ENCODE measurements at regions not wholly inside any gene's neighbourhood (a gene's known extent, or its start where the extent isn't known, plus 50 kb on each side); places are given as distances from the start of the nearest gene placed in this dataset.
"Not testable (repeated sequence)": the region's sequence is repeated elsewhere in the genome, so short reads cannot be mapped to it uniquely, and the experiment has no call there.

DNA sequence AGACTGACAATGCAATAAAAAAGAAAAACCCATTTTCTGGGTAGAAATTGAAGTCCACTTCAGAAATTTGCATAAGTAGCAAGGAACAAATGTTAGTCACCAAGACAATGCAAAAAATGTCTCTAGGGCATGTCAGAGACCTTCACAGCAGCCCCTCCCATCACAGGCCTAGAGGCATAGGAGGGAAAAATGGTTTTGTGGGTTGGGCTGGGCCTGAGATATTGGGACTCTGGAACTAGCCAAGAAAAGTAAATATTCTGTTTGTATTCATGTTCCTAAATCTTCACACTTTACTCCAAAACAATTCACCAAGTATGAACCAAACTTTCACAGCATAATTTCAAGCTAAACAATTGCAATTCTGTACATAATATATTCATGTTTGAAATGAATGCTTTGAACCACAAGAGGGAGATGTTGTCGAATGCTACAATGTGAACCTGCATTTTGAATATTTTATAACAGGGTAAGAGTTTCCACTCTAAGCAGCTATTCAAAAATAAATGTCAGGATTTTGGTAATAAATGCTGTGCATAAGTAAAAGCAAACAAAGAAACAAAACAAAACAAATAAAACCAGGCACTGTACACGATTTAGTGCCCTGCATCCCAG lies 429.2 kb downstream of the OTOL1 start:
- no peak for DNase-seq

DNA sequence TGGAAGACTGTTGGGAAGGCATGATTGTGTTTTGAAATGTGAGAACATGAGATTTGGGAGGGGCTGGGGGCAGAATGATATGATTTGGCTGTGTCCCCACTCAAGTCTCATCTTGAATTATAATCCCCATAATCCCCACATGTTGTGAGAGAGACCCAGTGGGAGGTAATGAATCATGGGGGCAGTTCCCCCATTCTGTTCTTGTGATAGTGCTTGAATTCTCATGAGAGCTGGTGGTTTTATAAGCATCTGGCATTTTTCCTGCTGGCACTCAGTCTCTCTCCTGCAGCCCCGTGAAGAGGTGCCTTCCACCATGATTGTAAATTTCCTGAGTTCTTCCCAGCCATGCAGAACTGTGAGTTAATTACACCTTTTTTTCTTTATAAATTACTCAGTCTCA lies 430.5 kb downstream of the OTOL1 start:
- DNase-seq, result no peak

GRCh38 chr3:161939918-161940620 lies 443.5 kb downstream of the OTOL1 start:
- DNase-seq, result no peak

- DNase-seq, result no peak
These were observed 444.0 kb downstream of the OTOL1 start for GRCh38 chr3:161940621-161940965.

DNA sequence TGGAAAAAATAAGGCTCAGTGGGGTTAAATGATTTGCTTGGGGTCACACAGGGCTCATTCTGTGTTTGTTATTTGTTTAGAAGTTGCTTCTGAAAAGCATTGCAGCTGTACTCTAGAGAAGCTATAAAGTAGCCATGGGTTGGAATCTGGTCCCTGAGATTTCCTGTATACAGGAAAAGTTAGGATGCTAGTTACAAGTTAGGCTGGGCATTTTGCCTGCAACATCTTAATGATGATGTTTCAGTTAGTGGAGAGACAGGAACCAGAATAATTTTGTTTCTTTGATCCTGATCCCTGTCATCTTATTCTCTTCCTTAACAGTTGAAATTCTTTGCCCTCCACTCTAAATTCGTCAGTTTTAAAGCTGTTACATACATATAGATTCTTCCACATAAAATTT lies 445.3 kb downstream of the OTOL1 start:
- no peak for DNase-seq

- DNase-seq, result not testable (repeated sequence)
These were observed 447.3 kb downstream of the OTOL1 start for GRCh38 chr3:161943801-161944345.

- DNase-seq, result no peak
These were observed 449.9 kb downstream of the OTOL1 start for GRCh38 chr3:161946443-161946960.

DNA sequence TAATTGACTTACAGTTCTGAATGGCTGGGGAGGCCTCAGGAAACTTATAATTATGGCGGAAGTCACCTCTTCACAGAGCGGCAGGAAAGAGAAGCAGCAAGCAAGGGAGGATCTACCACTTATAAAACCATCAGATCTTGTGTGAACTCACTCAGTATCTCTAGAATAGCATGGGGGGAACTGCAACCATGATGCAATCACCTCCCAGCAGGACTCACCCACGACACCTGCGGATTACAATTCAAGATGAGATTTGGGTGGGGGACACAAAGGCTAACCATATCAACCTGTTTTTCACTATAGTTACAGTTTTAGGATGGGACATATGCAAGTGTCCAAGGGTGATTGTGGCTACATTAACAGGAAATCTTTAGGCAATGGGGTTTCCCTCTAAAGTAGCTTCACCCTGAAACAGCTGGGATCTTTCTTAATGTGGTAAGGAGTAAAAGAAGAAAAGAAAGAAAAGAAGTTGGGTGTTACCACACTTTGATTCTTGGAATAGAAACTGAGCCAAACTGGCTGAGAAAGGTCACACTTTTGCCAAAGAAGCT lies 453.8 kb downstream of the OTOL1 start:
- no peak for DNase-seq

DNA sequence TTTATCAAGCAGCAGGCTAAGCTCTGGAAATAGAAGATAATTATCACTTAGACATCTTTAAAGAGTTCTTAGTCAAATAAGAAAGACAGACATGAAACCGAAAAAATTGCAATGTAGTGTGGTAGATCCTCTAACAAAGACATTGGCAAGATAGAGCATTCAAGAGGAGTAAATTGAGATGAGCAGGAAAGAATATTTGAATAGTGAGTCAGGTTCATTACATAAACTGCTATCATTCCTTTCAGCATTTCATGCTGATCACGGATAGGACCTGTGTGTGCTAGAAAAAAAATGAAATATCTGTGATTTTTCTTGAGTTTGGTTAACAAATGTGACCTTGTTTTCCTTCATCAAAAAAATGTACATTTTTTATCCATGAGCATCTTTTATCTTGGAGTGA lies 460.9 kb downstream of the OTOL1 start:
- no peak for DNase-seq

DNA sequence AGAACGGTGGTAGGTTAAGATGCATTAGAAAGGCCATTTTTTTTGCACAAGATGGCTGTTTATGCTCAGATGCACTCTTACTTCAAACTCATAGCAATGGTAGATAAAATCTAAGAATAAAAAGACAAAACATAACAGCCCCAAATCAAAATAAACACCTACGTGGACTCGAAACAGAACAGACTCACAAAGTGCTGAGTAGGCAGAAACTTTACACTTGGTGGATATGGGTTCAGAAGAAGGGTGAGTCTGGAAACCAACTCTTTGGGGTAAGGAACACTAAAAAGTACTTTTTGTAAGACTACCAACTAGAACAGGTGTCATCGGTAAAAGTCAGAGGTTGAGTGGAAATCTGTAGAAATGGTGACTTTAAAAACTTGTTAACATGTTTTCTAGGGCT lies 468.2 kb downstream of the OTOL1 start:
- DNase-seq, result no peak

DNA sequence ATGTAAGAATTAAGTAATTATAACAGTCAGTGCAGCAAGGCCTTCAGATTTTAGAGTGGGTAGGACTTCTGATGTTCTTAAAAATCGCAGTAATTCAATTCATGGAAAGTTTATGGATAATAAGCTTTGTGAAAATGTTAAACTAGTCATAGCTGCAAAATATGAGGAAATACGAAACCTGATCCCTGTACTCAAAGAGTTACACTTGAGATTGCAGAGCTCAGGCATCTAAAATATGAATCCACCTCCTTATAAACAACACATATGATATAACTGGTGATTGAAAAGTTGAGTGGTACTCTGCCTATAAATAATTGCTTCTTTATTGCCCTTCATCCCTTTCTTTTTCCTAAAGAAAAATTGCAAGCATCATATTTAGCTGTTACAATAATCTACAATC lies 473.3 kb downstream of the OTOL1 start:
- no peak for DNase-seq

DNA sequence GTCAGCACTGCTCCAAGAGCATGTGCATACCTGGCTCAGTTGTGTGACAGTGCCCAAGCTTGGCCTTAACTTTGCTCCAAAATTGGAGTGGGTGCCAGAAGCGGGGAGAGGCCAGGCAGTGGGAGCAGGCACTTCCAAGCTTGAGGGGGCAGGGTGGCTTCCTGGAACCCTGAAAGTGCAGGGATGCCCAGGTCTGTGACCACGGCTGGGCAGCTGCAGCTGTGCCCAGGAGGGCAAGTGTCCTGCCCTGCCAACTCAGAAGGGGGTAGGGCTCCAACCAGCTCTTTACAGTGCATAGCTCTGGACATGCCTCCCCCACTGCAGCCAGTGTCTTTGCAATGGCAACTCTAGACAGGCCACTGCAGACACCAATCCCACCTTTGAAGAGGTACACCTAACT lies 478.6 kb downstream of the OTOL1 start:
- no peak for DNase-seq

DNA sequence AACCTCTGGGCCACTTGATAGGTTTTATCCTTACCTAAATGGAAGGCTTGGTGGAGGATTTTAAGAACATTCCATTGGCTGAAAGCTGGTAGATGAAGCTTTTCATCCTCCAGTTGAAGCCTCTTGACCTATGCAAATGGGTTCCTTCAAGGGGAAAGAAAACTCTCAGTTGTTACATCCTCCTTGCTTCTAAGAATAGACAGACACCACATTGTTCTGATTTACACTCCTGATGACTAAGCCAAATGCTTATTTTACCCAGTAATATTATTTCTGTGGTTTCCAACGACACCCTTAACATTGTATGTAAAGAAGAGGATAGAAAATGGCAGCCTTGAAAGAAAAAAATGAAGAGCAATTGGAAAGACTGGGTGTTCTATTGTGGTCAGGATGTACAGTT lies 480.5 kb downstream of the OTOL1 start:
- DNase-seq, result no peak

DNA sequence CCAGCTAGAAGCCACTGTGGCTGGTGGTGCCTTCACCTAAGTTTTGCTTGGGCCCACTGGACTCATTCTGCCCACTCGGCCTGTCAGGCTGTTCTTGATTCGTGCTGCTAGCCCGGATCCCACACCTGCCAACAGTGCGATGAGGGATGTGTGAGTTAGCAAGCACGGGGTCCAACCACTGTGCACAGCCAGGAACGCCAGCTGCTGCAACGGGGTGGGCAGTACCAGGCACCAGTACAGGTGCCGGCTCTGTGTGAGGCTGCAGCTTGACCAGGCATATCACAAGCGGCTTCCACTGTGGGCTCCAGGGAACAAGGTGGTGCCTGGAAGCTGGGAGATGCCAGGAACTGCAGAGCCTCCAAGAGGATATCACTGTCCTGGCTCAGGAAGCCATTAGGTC lies 481.2 kb downstream of the OTOL1 start:
- no peak for DNase-seq

DNA sequence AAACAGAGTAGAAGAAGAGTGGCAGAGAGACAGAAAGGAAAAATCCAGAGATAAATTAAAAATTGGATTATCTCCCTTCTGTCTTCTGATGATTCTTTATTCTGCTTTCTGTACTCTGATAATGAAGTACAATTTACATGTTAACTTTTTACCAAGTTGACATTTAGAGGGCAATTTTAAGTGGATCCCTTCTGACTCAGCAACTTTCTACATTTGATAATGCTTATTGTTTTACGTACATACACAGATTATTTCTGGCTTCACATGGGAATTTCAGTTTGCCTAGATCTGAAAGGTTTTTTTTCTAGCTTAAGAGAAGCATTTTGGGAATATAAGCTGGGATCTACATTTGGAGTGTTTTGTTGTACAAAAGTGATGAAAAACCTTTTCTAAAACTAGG lies 491.3 kb downstream of the OTOL1 start:
- no peak for DNase-seq

DNA sequence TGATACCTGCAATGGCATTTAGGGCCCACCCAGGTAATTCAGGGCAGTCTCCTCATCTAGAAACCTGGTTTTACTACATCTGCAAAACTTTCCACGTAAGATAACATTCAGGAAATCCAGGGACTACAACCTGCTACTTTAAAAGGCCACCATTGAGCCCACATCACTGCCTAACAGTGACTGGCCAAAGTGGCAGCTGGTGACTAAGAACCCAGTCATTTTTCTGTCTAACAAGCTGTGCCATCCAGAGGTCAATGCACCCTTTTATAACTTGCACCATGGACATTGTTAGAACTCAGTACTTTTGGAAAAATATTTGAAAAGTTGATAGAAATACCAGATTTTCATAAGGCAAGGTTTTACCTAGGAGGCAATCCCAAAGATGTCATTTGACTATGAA lies 492.4 kb downstream of the OTOL1 start:
- no peak for DNase-seq

DNA sequence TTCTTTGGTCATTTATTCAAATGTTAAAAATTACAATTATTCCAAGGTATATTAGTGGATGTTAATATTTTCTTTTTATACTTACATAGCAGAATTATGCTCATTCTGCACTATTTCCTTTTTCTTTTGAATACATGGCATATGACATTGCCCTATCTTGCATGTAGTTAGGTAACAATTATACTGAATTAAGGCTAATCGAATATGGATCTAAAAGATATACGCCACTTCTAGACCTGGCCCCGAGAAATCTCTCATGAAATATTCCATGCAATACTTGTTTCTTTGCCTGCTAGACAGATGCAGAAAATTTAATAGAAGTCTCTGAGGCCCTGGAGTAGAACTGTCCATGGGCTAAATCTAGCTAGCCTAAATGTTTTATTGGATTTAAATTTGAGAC lies 493.4 kb downstream of the OTOL1 start:
- no peak for DNase-seq

- DNase-seq, result no peak
These were observed 495.4 kb downstream of the OTOL1 start for GRCh38 chr3:161991901-161992540.

DNA sequence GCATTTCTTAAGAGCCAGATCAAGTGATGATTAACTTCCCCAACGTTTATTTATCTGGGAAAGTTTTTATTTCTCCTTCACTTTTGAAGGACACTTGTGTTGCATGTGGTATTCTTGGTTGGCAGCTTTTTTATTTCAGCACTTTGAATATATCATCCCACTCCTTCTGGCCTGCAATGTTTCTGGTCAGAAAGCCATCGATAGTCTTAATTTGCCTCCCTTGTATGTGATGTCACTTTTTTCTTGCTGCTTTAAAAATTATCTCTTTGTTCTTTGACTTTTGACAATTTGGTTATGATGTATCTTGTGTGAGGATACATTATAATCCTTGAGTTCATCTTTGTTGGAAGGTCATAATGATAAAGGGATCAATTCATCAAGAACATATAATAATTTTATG lies 503.2 kb downstream of the OTOL1 start:
- DNase-seq, result no peak

GRCh38 chr3:162007722-162008121 lies 511.1 kb downstream of the OTOL1 start:
- no peak for DNase-seq

- DNase-seq, result no peak
These were observed 516.0 kb downstream of the OTOL1 start for GRCh38 chr3:162012633-162013032.

DNA sequence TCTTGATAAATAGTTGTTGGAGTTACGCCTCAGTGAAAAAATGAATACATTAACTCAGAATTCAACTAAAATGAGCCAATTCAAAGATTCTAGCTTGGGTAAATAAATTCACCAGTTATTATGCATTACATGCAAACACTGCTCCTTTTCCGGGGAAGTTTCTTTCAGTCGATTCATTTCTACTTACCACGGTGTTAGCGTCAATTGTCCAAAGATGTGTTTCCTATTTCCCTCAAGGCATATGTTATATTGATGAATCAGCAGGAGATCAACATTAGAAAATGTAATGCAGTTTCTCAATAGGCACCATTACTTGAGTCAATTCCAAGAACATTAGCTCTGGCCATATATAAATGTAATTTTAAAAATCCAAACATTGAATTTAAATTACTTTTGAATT lies 517.7 kb downstream of the OTOL1 start:
- no peak for DNase-seq

- no peak for DNase-seq
These were observed 519.2 kb downstream of the OTOL1 start for GRCh38 chr3:162015856-162016255.

GRCh38 chr3:162019817-162020216 lies 523.2 kb downstream of the OTOL1 start:
- DNase-seq, result no peak
